SK-N-MC (cell line): ENCODE measurements at regions not wholly inside any gene's neighbourhood (a gene's known extent, or its start where the extent isn't known, plus 50 kb on each side); places are given as distances from the start of the nearest gene placed in this dataset.

Experiments used
- DNase-seq: peaks from one replicate; pipeline ENCODE4 v3.0.0-alpha.2; 2011; ENCODE audit warnings: low read depth, low spot score
- H3K27ac ChIP-seq: fragments of 200-600 bp; sonication (generic); 2 replicates; pipeline ENCODE4 v1.5.1; 2016; ENCODE audit warnings: mixed run types
- H3K36me3 ChIP-seq: fragments of 200-600 bp; sonication (generic); 2 replicates; pipeline ENCODE4 v1.6.1; 2017; ENCODE audit warnings: antibody characterized with exemption, low read length, mixed read lengths; ENCODE audit not compliant: insufficient read depth
- H3K4me3 ChIP-seq: fragments of 200-600 bp; sonication (generic); 2 replicates; pipeline ENCODE4 v1.5.1; 2016
- H3K9ac ChIP-seq: fragments of 200-600 bp; sonication (generic); 2 replicates; pipeline ENCODE4 v1.8.0; 2017; ENCODE audit warnings: mixed run types, mixed read lengths; ENCODE audit not compliant: insufficient read length
- H3K9me3 ChIP-seq: fragments of 200-600 bp; sonication (generic); 2 replicates; pipeline ENCODE4 v1.6.1; 2017; ENCODE audit warnings: low read depth, mild to moderate bottlenecking, antibody characterized with exemption, low read length, moderate library complexity, mixed read lengths
- EZH2 ChIP-seq: fragments of 200-600 bp; sonication (generic); IDR thresholded peaks from one replicate; pipeline ENCODE4 v1.6.1; 2017; ENCODE audit warnings: antibody characterized with exemption
- FOXP2 ChIP-seq: optimal IDR thresholded peaks from 2 replicates; pipeline ENCODE3; 2011; ENCODE audit warnings: mild to moderate bottlenecking, moderate library complexity; ENCODE audit not compliant: insufficient read depth; ENCODE audit errors: extremely low read length, control extremely low read depth
- POLR2AphosphoS5 ChIP-seq: IDR thresholded peaks from 2 replicates; pipeline ENCODE4 v1.6.1; 2012; ENCODE audit warnings: mild to moderate bottlenecking, low read depth, low read length, borderline replicate concordance

DNA sequence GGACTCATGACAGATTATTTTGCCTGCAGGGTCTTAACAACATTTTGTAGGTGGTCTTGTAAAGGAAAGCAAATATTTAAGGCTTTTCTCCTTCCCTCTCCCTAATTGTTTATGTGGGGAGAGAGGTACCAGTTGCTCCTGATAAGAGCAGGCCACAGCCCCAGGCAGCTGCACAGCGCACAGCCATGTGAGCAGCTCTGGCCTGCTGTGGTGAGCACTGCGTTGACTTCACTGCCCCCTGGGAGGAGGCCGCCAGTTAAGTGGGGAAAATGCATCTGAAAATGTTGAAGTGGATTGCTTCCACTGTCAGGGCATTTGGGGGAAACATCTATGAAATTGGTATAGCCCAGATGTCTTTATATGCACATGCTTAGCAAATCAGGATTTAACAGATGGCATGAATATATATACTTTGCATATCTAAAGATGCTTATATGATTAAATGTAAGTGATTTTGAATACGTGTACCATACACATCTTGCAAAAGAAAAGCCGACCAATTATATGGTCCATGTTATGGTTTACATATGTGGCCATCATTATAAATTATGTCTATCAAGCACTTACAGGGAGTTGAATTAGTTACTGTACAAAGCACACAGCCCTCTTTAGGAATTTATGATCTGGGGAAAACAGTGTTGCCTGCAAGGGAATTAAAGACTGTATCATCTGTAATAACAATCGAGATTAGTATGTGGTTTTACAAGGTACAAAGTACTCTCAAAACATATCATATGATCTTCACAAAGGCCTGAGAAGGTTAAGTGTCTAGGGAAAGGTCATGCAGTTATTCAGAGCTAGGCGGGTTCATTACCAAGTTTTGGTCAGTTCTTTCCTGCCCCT lies 132.1 kb downstream of the RHOU start:
- Histone ChIP-seq H3K4me3 (no peak overlapping the region), H3K9ac (no peak overlapping the region), H3K27ac (no peak overlapping the region), H3K36me3 (no peaks in the 10 kb centered on the region), H3K9me3 (no peaks in the 10 kb centered on the region)
- no peak for DNase-seq
- no peak for TF ChIP-seq POLR2AphosphoS5
- TF ChIP-seq FOXP2, result no peak
- no peak for TF ChIP-seq EZH2

DNA sequence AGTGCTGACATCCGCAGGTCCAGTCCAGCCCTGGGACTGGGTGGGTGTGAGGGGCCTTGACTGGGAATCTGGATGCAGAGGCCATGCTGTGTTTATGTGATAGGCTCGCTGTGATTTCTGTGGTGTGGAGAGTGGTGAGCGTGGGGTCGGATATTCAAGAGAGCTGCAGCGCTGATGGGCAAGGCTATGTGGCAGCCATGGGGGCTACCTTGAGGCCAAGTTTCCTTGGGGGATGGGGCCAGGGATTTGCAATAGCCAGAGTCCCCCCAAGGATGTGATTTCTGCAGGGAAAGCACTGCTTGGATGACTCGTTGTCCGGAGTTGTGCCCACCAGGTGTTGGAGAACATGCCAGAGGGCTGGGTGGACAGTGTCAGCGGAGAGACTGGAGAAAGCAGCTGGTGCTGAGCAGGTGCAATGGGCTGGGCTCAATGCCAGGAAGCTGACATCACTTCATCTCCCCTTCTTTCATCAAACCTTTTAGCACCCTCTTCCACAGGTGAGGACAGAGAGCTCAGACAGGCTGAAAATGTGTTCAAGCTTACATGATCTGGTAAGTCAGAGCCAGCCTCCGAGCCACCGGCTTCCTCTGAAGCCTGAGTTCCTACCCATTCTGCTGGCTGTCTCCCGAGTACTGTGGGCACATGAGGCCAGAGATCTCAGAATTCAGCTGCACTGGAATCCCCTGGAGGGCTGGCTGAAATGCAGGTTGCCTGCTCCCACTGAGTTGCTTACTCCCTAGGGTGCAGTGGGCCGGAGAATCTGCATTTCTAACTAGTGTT lies 132.9 kb downstream of the RHOU start:
- TF ChIP-seq FOXP2 (no peak), EZH2 (no peak), POLR2AphosphoS5 (no peak)
- DNase-seq, result no peak
- no peaks in the 10 kb centered on the region for H3K36me3 ChIP-seq
- H3K4me3 ChIP-seq, result no peak overlapping the region
- no peak overlapping the region for H3K27ac ChIP-seq
- no peak overlapping the region for H3K9ac ChIP-seq
- no peaks in the 10 kb centered on the region for H3K9me3 ChIP-seq

DNA sequence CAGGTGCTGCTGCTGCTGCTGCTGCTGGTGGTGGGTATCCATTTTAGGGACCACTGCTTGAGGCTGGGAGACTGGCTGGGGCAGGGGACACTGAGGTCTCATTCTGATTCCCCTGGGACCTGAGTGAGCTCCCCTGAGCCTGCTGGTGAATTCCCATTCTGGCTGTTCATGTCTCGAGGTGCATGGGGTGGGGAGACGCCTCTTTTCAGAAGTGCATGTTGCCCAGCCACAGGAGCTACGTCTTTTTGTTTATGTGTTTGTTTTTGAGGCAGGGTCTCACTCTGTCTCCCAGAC lies 133.4 kb downstream of the RHOU start:
- TF ChIP-seq FOXP2 (no peak), POLR2AphosphoS5 (no peak), EZH2 (no peak)
- no peak overlapping the region for H3K27ac ChIP-seq
- no peak for DNase-seq
- H3K4me3 ChIP-seq, result no peak overlapping the region
- H3K36me3 ChIP-seq, result no peaks in the 10 kb centered on the region
- no peaks in the 10 kb centered on the region for H3K9me3 ChIP-seq
- H3K9ac ChIP-seq, result no peak overlapping the region

DNA sequence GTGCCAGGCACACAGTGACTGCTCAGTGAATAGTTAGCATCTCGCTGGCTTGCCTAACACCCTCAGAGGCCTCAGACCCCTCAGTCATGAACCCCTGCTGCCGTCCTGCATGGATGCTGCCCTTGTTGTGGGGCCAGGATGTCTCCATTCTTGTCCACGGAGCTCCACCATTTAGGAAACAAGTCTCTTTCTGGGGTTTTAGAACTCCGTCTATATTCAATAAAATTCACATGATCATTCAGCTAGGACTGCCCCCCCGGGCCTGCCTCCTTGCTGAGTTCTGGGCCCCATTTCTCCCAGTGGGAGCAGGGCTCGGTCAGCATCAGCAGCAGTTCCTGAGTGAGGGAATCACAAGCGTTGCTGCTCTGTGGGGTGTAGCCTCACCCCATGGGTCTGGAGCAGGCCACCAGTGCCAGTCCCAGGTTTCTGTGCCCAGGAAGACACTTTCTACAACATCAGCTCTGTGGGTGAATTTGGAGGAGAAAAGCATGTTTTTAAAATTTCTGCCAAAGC lies 134.1 kb downstream of the RHOU start:
- TF ChIP-seq POLR2AphosphoS5, result no peak
- TF ChIP-seq FOXP2, result no peak
- no peak for TF ChIP-seq EZH2
- no peak overlapping the region for H3K4me3 ChIP-seq
- H3K9ac ChIP-seq, result no peak overlapping the region
- no peaks in the 10 kb centered on the region for H3K9me3 ChIP-seq
- no peak overlapping the region for H3K27ac ChIP-seq
- no peak for DNase-seq
- no peaks in the 10 kb centered on the region for H3K36me3 ChIP-seq

DNA sequence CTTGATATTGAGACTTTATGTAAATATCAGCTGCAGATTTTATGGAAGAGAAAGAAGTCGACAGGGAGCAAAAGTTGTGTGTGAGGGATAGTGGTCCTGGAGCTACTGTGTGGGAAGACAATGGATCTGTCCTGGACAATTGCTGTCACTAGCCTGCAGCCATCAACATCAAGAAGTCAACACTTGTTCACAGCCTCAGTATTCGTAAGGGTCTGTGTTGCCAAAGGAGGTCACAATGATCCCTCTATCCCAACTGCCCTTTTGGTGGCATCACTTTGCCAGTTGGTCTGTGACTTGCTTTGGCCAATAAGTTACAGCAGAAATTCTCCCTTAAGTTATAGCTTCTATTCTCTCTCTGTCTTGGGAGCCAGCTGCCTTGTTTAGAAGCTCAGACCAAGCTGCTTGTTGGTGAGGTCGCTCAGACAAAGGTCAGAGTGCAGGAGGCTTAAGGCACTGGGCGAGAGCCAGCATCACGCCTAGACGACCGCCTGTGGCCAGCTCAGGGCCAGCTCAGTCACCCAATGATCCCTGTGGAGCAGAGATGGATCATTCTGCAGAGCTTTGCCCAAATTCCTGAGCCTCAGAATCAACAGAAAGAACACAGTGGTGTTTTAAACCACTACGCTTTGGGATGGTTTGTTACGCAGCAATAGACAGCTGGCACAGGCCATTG lies 134.9 kb downstream of the RHOU start:
- H3K27ac ChIP-seq, result no peak overlapping the region
- H3K36me3 ChIP-seq, result no peaks in the 10 kb centered on the region
- no peak overlapping the region for H3K9ac ChIP-seq
- no peak for TF ChIP-seq POLR2AphosphoS5
- TF ChIP-seq EZH2, result no peak
- no peak for TF ChIP-seq FOXP2
- DNase-seq, result no peak
- H3K4me3 ChIP-seq, result no peak overlapping the region
- H3K9me3 ChIP-seq, result no peaks in the 10 kb centered on the region

DNA sequence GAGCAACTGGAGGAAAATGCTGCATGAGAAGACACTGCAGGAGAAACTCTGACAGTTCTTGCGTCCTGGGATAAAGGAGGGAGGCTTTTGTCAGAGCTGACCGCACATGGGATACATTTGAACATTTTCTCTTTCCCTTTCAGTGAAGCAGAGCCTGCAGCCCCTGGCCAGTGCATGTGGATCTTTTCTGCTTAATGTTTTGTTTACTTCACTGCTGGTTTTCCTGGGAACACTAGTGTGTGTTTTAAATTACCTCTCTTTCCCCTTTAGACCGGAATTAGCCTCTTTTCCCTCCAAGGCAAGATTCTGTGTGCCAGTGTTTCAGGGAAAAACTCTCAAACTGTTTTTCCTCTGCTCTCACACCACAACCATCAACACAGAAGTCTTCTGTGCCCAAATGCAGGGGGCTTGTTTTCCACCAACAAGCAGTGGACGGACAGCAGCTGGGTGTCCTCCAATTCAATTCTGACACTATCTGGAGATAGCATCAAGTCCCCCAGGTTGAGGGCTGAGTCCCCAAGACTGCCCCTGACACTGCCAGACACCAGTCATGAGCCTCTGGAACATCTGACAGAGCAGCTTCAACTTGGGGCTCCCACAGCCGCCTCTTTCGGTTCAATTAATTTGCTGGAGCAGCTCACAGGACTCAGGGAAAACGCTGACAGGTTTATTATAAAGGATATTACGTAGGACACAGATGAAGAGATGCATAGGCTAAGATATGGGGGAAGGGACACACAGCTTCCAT lies 136.2 kb downstream of the RHOU start:
- no peak for TF ChIP-seq FOXP2
- no peak for TF ChIP-seq POLR2AphosphoS5
- no peak for TF ChIP-seq EZH2

DNA sequence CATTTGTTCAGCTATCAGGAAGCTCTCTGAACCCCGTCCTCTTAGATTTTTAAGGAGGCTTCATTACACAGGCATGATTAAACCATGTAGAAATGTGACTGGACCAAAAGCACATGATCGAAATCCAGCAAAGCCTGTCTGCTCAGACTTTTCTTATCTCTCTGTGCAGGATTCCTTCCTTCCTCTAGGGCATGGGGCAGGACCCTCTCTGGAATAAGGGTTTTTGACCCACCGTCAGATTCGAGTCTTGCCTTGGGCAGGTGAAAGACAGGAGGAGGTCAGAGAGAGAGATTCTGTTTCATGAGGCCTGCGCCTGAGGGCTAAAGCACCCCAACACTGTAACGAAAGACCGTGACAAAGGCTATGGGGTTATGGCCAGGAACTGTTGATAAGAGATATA lies 136.8 kb downstream of the RHOU start:
- H3K4me3 ChIP-seq, result no peak overlapping the region
- no peaks in the 10 kb centered on the region for H3K9me3 ChIP-seq
- no peak overlapping the region for H3K27ac ChIP-seq
- DNase-seq, result no peak
- no peaks in the 10 kb centered on the region for H3K36me3 ChIP-seq
- no peak for TF ChIP-seq POLR2AphosphoS5
- no peak for TF ChIP-seq EZH2
- TF ChIP-seq FOXP2, result no peak
- no peak overlapping the region for H3K9ac ChIP-seq

More for the DNA sequence above, 136.2 kb downstream of the RHOU start:
- no peaks in the 10 kb centered on the region for H3K9me3 ChIP-seq
- H3K4me3 ChIP-seq, result no peak overlapping the region
- DNase-seq, result no peak
- H3K36me3 ChIP-seq, result no peaks in the 10 kb centered on the region
- H3K27ac ChIP-seq, result no peak overlapping the region
- H3K9ac ChIP-seq, result no peak overlapping the region
